Memory B cell (primary cell): ENCODE measurements at regions not wholly inside any gene's neighbourhood (a gene's known extent, or its start where the extent isn't known, plus 50 kb on each side); places are given as distances from the start of the nearest gene placed in this dataset.

Experiments used
- ATAC-seq: fragments of 150-1000 bp; cut with Tn5 transposase; 2 replicates; pipeline ENCODE4 v1.10.0; 2021; ENCODE audit warnings: low read depth, mild to moderate bottlenecking, moderate library complexity
- DNase-seq, 2 donors: peaks; one replicate each; pipeline ENCODE4 v3.0.0; 2022; ENCODE audit warnings: low spot score in 2 of 2
- H3K27ac Mint-ChIP-seq: one replicate; pipeline ENCODE4 v1.8.0; 2022; ENCODE audit warnings: mild to moderate bottlenecking, moderate library complexity, mixed read lengths
- H3K27me3 Mint-ChIP-seq: one replicate; pipeline ENCODE4 v1.8.0; 2022; ENCODE audit warnings: mixed read lengths
- H3K36me3 Mint-ChIP-seq: one replicate; pipeline ENCODE4 v1.8.0; 2022; ENCODE audit warnings: mild to moderate bottlenecking, mixed read lengths
- H3K4me1 Mint-ChIP-seq: one replicate; pipeline ENCODE4 v1.8.0; 2022; ENCODE audit warnings: mixed read lengths
- H3K4me3 Mint-ChIP-seq: one replicate; pipeline ENCODE4 v1.8.0; 2022; ENCODE audit warnings: mild to moderate bottlenecking, moderate library complexity, mixed read lengths
- H3K9me3 Mint-ChIP-seq: one replicate; pipeline ENCODE4 v1.8.0; 2022; ENCODE audit warnings: mixed read lengths

DNA sequence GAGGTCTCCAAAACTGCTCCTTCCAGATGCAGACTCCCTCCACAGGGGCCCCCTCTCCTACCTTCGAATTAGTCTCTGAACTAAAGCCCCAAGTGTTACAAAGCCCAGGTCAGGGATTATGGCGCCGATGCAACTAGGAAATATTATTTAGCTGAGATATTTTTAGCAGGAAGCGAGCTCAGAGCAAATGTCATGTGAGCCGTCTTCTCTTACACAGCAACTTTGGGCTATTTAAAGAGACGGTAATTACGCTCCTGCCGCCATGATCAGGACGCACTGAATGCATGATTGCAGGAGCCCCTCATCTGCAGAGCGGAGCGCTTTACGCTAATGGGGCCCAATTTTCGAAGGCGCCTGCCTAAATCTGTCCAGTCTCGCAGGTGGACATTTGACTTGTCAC lies 55.3 kb upstream of the TARDBP start:
- Mint-ChIP-seq H3K9me3 (no peaks in the 10 kb centered on the region), H3K4me3 (no peak overlapping the region), H3K27me3 (peaks cover 9% of the 10 kb centered on the region), H3K36me3 (no peaks in the 10 kb centered on the region), H3K4me1 (no peaks in the 10 kb centered on the region), H3K27ac (no peak overlapping the region)
- ATAC-seq (no peak), DNase-seq (no peak)

DNA sequence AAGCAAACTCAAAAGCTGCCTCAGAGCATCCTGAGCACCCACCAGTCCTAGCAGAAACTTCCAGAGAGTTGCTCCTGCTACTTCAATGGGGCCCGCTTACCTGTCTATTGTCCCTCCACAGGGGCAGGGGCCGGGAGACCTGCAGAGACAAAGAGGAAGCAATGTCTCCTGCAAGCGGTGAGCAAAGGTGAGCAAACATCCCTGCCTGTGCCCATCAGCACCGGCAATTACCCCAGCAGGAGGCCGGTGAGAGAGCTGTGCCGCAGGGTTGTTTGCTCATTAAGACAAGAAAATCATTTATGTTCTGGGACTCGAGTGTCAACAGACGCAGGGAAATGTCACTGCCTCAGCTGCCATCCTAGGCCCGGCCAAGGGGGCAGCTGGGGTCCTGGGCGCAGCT lies 53.8 kb upstream of the TARDBP start:
- no peak for DNase-seq
- Mint-ChIP-seq H3K36me3 (no peaks in the 10 kb centered on the region), H3K9me3 (no peaks in the 10 kb centered on the region), H3K4me3 (no peak overlapping the region), H3K27ac (no peak overlapping the region), H3K4me1 (no peaks in the 10 kb centered on the region), H3K27me3 (peaks cover 12% of the 10 kb centered on the region)
- ATAC-seq, result no peak

GRCh38 chr1:10960411-10961299 lies 51.8 kb upstream of the TARDBP start:
- peak; percentile 80 to 83 for DNase-seq
- peak; percentile 87 for ATAC-seq
- H3K4me1 Mint-ChIP-seq, result peaks cover 8% of the 10 kb centered on the region
- H3K27ac Mint-ChIP-seq, result peak overlapping the region; percentile 62
- no peak overlapping the region for H3K4me3 Mint-ChIP-seq
- H3K36me3 Mint-ChIP-seq, result no peaks in the 10 kb centered on the region
- H3K27me3 Mint-ChIP-seq, result peaks cover 12% of the 10 kb centered on the region
- H3K9me3 Mint-ChIP-seq, result no peaks in the 10 kb centered on the region

DNA sequence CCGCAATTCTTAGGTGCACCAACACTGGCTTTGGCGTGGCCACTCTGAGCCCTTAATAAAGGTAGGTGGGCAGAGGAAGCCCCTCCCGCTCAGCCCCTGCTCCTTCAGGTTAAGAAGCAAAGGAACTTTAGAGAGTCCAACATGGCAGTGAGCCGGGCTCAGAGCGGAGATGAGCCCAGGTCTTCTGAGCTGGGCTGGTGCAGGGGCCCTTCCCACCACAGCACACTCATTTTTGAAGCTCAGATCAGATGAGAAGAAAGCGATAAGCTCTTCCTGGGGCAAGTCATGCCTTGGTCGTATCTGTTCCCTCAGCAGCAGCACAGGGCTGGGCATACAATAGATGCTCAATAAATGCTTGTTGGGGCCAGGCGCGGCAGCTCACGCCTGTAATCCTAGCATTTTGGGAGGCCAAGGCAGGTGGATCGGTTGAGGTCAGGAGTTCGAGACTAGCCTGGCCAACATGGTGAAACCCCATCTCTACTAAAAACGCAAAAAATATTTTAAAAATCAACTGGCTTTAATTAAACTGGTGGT lies 51.1 kb upstream of the TARDBP start:
- Mint-ChIP-seq H3K27ac (no peak overlapping the region), H3K9me3 (no peaks in the 10 kb centered on the region), H3K4me3 (no peak overlapping the region), H3K27me3 (peaks cover 12% of the 10 kb centered on the region), H3K4me1 (peaks cover 10% of the 10 kb centered on the region), H3K36me3 (no peaks in the 10 kb centered on the region)
- no peak for DNase-seq
- ATAC-seq, result no peak

DNA sequence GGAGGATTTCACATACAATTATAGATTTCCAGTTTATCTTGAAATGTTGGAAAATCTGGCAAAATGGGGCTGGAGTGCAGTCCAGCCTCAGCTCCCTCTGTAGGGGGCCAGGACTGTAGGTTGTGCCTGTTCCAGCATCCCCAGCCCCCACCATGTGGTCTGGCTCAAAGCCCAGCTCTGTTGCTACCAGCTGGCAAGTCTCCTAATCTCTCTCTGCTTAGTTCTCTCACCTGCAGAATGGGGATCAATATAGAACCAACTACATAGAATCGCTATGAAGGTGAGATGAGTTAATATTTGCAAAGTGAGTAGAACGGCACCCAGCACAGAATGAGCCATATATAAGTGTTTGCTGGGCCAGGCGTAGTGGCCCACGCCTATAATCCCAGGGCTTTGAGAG lies 50.0 kb upstream of the TARDBP start:
- Mint-ChIP-seq H3K9me3 (no peaks in the 10 kb centered on the region), H3K27me3 (peaks cover 17% of the 10 kb centered on the region), H3K36me3 (peaks cover 3% of the 10 kb centered on the region), H3K4me1 (peaks cover 14% of the 10 kb centered on the region), H3K4me3 (no peak overlapping the region), H3K27ac (no peak overlapping the region)
- ATAC-seq (no peak), DNase-seq (no peak)
